HepG2 (cell line): ENCODE measurements at regions not wholly inside any gene's neighbourhood (a gene's known extent, or its start where the extent isn't known, plus 50 kb on each side); places are given as distances from the start of the nearest gene placed in this dataset.

Source experiments
- PTBP1 ChIP-seq: fragments of 200-400 bp; formaldehyde crosslinking; IDR thresholded peaks from 2 replicates; pipeline ENCODE4 v1.6.1; 2018; ENCODE audit warnings: low read length, low read depth; ENCODE audit not compliant: poor library complexity, severe bottlenecking
- SP140L ChIP-seq: sonication (generic); formaldehyde crosslinking; IDR thresholded peaks from 2 replicates; pipeline ENCODE4 v1.4.0; 2020; ENCODE audit warnings: missing genetic modification reagents, borderline replicate concordance
- ZNF263 ChIP-seq: sonication (generic); formaldehyde crosslinking; IDR thresholded peaks from 2 replicates; pipeline ENCODE4 v1.4.0; 2020; ENCODE audit warnings: missing genetic modification reagents
- TF ChIP-seq, protein P1 (sequence below): sonication (generic); formaldehyde crosslinking; IDR thresholded peaks from 2 replicates; pipeline ENCODE4 v1.5.0; 2020; ENCODE audit warnings: missing genetic modification reagents
- TF ChIP-seq, protein P2 (sequence below): sonication (generic); formaldehyde crosslinking; IDR thresholded peaks from 2 replicates; pipeline ENCODE4 v1.4.0; 2020; ENCODE audit warnings: missing genetic modification reagents

DNA sequence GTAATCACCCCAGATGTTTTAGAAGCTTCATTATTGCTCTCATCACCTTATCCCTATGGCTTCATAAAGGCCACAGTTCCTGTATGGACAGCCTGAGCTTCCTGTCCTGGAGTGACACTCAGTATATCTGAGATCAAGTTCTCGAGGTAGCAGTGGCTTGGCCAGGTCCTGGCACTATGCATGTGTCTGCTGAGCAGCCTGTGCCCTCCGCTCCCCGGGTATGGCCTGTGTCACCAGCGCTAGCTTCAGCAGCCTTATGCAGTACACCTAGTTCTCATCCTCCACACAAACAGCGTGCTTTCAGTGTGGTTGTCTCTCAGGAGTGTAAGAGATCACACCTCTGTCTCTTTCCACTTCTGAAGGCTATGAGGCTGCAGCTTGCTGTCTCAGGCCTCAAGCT is 514.7 kb downstream of the DIRAS2 start (continued):
- TF ChIP-seq, protein P1, sequence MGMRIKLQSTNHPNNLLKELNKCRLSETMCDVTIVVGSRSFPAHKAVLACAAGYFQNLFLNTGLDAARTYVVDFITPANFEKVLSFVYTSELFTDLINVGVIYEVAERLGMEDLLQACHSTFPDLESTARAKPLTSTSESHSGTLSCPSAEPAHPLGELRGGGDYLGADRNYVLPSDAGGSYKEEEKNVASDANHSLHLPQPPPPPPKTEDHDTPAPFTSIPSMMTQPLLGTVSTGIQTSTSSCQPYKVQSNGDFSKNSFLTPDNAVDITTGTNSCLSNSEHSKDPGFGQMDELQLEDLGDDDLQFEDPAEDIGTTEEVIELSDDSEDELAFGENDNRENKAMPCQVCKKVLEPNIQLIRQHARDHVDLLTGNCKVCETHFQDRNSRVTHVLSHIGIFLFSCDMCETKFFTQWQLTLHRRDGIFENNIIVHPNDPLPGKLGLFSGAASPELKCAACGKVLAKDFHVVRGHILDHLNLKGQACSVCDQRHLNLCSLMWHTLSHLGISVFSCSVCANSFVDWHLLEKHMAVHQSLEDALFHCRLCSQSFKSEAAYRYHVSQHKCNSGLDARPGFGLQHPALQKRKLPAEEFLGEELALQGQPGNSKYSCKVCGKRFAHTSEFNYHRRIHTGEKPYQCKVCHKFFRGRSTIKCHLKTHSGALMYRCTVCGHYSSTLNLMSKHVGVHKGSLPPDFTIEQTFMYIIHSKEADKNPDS (CRISPR knock-in tag): no peak
- no peak for TF ChIP-seq SP140L (CRISPR knock-in tag)
- TF ChIP-seq, protein P2, sequence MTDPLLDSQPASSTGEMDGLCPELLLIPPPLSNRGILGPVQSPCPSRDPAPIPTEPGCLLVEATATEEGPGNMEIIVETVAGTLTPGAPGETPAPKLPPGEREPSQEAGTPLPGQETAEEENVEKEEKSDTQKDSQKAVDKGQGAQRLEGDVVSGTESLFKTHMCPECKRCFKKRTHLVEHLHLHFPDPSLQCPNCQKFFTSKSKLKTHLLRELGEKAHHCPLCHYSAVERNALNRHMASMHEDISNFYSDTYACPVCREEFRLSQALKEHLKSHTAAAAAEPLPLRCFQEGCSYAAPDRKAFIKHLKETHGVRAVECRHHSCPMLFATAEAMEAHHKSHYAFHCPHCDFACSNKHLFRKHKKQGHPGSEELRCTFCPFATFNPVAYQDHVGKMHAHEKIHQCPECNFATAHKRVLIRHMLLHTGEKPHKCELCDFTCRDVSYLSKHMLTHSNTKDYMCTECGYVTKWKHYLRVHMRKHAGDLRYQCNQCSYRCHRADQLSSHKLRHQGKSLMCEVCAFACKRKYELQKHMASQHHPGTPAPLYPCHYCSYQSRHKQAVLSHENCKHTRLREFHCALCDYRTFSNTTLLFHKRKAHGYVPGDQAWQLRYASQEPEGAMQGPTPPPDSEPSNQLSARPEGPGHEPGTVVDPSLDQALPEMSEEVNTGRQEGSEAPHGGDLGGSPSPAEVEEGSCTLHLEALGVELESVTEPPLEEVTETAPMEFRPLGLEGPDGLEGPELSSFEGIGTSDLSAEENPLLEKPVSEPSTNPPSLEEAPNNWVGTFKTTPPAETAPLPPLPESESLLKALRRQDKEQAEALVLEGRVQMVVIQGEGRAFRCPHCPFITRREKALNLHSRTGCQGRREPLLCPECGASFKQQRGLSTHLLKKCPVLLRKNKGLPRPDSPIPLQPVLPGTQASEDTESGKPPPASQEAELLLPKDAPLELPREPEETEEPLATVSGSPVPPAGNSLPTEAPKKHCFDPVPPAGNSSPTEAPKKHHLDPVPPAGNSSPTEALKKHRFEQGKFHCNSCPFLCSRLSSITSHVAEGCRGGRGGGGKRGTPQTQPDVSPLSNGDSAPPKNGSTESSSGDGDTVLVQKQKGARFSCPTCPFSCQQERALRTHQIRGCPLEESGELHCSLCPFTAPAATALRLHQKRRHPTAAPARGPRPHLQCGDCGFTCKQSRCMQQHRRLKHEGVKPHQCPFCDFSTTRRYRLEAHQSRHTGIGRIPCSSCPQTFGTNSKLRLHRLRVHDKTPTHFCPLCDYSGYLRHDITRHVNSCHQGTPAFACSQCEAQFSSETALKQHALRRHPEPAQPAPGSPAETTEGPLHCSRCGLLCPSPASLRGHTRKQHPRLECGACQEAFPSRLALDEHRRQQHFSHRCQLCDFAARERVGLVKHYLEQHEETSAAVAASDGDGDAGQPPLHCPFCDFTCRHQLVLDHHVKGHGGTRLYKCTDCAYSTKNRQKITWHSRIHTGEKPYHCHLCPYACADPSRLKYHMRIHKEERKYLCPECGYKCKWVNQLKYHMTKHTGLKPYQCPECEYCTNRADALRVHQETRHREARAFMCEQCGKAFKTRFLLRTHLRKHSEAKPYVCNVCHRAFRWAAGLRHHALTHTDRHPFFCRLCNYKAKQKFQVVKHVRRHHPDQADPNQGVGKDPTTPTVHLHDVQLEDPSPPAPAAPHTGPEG: no peak
- no peak for TF ChIP-seq ZNF263 (CRISPR knock-in tag)
- TF ChIP-seq PTBP1: no peak
